Mesendoderm (in vitro differentiated cells): ENCODE measurements at regions not wholly inside any gene's neighbourhood (a gene's known extent, or its start where the extent isn't known, plus 50 kb on each side); places are given as distances from the start of the nearest gene placed in this dataset.
"Not testable (repeated sequence)": the region's sequence is repeated elsewhere in the genome, so short reads cannot be mapped to it uniquely, and the experiment has no call there.

Experiments
- DNase-seq: peaks from one replicate; pipeline ENCODE4 v3.0.0; 2013
- H2AK5ac ChIP-seq: 2 replicates; pipeline ENCODE4 v1.6.1; 2013; ENCODE audit warnings: low read length, inconsistent platforms
- H2BK120ac ChIP-seq: 2 replicates; pipeline ENCODE4 v1.6.1; 2013; ENCODE audit warnings: low read depth, mild to moderate bottlenecking, low read length, moderate library complexity, mixed read lengths
- H2BK15ac ChIP-seq: replicated peaks from 2 replicates; pipeline ENCODE4 v1.6.1; 2013; ENCODE audit warnings: low read depth, mild to moderate bottlenecking, moderate library complexity
- H2BK5ac ChIP-seq: 2 replicates; pipeline ENCODE4 v1.6.1; 2013; ENCODE audit warnings: low read length, inconsistent platforms
- H3K18ac ChIP-seq: 2 replicates; pipeline ENCODE4 v1.6.1; 2013; ENCODE audit warnings: mild to moderate bottlenecking, low read length, mixed read lengths
- H3K23ac ChIP-seq: one replicate; pipeline ENCODE4 v1.6.1; 2013; ENCODE audit warnings: low read length
- H3K27ac ChIP-seq: 2 replicates; pipeline ENCODE4 v1.5.1; 2013; ENCODE audit warnings: low read depth, mild to moderate bottlenecking, inconsistent platforms, low read length, moderate library complexity
- H3K27me3 ChIP-seq: 2 replicates; pipeline ENCODE4 v1.6.1; 2013; ENCODE audit warnings: low read length, control low read depth, mild to moderate bottlenecking, inconsistent platforms; ENCODE audit not compliant: insufficient read depth, poor library complexity
- H3K36me3 ChIP-seq: 2 replicates; pipeline ENCODE4 v1.6.1; 2013; ENCODE audit warnings: low read length, inconsistent platforms; ENCODE audit not compliant: control insufficient read depth, insufficient read depth
- H3K4ac ChIP-seq: one replicate; pipeline ENCODE4 v1.6.1; 2013; ENCODE audit warnings: low read depth, mild to moderate bottlenecking, low read length, moderate library complexity
- H3K4me1 ChIP-seq: 2 replicates; pipeline ENCODE4 v1.6.1; 2013; ENCODE audit warnings: low read depth, low read length, inconsistent platforms; ENCODE audit not compliant: control insufficient read depth
- H3K4me2 ChIP-seq: 2 replicates; pipeline ENCODE4 v1.6.1; 2013; ENCODE audit warnings: low read length
- H3K4me3 ChIP-seq: 2 replicates; pipeline ENCODE4 v1.5.1; 2013; ENCODE audit warnings: mild to moderate bottlenecking, low read length
- H3K56ac ChIP-seq: one replicate; pipeline ENCODE4 v1.6.1; 2013; ENCODE audit warnings: low read length
- H3K79me1 ChIP-seq: 2 replicates; pipeline ENCODE4 v1.6.1; 2013; ENCODE audit warnings: low read length, inconsistent platforms
- H3K79me2 ChIP-seq: 2 replicates; pipeline ENCODE4 v1.6.1; 2013; ENCODE audit warnings: mild to moderate bottlenecking, low read length; ENCODE audit not compliant: control insufficient read depth, insufficient read depth
- H3K9ac ChIP-seq: 2 replicates; pipeline ENCODE4 v1.6.1; 2013; ENCODE audit warnings: low read length, inconsistent platforms
- H4K5ac ChIP-seq: one replicate; pipeline ENCODE4 v1.6.1; 2013; ENCODE audit warnings: low read length
- H4K8ac ChIP-seq: one replicate; pipeline ENCODE4 v1.6.1; 2013; ENCODE audit warnings: low read depth, mild to moderate bottlenecking, control low read depth, low read length, moderate library complexity
- WGBS: extraction: QIAGEN DNeasy Blood & Tissue Kit; methylation state at CpG from one replicate; pipeline ENCODE4 v1.1.7; 2013; ENCODE audit warnings: low lambda C conversion rate, missing lambda C conversion rate; ENCODE audit not compliant: insufficient coverage; ENCODE audit errors: extremely low coverage; 5-methylcytosine and 5-hydroxymethylcytosine counted together

DNA sequence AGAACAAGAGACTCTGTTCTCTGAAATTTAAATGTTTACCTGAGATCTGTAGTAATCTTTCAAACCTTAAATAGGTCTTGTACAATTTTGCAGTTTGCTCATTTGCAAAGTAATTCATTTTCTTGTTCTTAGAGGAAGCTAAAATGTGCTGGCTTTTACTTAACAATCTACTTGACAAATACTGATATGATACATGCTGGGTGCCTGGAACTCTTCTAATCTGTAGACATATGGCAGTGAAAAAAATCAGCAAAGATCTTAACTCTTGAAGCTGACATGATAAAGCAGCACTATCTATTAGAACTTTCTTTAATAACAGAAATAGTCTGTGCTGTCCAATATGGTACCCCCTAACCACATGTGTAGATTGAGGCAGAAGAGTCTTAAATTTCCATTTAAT lies 1352.8 kb upstream of the SLC39A10 start:
- no peak overlapping the region for H2AK5ac ChIP-seq
- H2BK120ac ChIP-seq = no peak overlapping the region
- no peaks in the 10 kb centered on the region for H3K4me1 ChIP-seq
- H2BK15ac ChIP-seq = no peak overlapping the region
- H3K4me2 ChIP-seq = no peak overlapping the region
- no peak overlapping the region for H4K5ac ChIP-seq
- H3K4me3 ChIP-seq = no peak overlapping the region
- no peak for DNase-seq
- H3K18ac ChIP-seq = no peak overlapping the region
- no peaks in the 10 kb centered on the region for H3K79me2 ChIP-seq
- no peak overlapping the region for H2BK5ac ChIP-seq
- H3K23ac ChIP-seq = no peak overlapping the region
- no peaks in the 10 kb centered on the region for H3K79me1 ChIP-seq
- H3K36me3 ChIP-seq = no peaks in the 10 kb centered on the region
- no peak overlapping the region for H4K8ac ChIP-seq
- no peak overlapping the region for H3K9ac ChIP-seq
- no peak overlapping the region for H3K27ac ChIP-seq
- H3K27me3 ChIP-seq = no peaks in the 10 kb centered on the region
- H3K56ac ChIP-seq = no peak overlapping the region
- no peak overlapping the region for H3K4ac ChIP-seq

DNA sequence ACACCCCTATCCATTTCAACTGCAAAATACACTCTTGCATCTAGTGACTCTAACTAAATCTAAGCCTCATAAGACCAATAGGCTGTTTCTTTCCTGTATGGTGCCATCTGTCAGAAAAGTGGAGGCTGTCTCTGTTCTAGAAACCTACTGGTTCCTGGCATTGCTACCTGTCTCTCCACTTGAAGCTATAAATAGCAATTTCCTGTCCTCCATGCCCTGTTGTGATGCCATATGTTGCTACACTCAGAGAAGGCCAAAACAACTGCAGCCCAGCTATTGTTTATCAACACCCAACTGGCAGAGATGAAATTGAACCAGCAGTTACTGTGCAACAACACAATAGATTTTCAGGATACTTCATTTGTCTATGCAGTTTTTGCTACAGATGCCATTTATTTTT lies 1355.1 kb upstream of the SLC39A10 start:
- Histone ChIP-seq H3K4me1 (no peaks in the 10 kb centered on the region), H2BK5ac (no peak overlapping the region), H3K36me3 (no peaks in the 10 kb centered on the region), H4K5ac (no peak overlapping the region), H3K56ac (no peak overlapping the region), H3K18ac (no peak overlapping the region), H3K79me1 (no peaks in the 10 kb centered on the region), H3K27me3 (no peaks in the 10 kb centered on the region), H3K79me2 (no peaks in the 10 kb centered on the region), H3K27ac (no peak overlapping the region), H2AK5ac (no peak overlapping the region), H2BK15ac (no peak overlapping the region), H3K4me3 (no peak overlapping the region), H3K9ac (no peak overlapping the region), H2BK120ac (no peak overlapping the region), H4K8ac (no peak overlapping the region), H3K23ac (no peak overlapping the region), H3K4ac (no peak overlapping the region), H3K4me2 (no peak overlapping the region)
- DNase-seq = no peak

DNA sequence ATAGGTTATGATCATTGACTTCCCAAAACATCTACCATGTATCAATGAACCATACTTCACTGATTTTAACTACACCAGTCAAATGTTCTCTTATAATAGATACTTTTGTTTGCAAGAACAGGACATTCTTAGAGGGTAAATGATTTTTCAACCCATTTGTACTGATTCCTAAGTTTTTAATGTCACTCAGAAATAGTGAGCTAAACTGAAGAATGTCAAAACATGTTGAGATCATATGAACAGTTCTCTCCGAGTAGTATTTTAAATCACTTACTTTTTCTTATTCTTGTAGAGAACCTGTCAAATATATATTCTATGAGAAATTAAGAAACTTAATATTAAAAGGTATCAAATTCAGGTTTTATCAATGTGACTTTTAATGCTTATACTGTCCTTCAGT lies 1362.9 kb upstream of the SLC39A10 start:
- no peak overlapping the region for H2BK120ac ChIP-seq
- no peaks in the 10 kb centered on the region for H3K36me3 ChIP-seq
- H2AK5ac ChIP-seq = no peak overlapping the region
- no peak overlapping the region for H3K4me3 ChIP-seq
- no peak overlapping the region for H3K23ac ChIP-seq
- H3K79me1 ChIP-seq = no peaks in the 10 kb centered on the region
- no peak overlapping the region for H2BK15ac ChIP-seq
- H3K18ac ChIP-seq = no peak overlapping the region
- H3K4me2 ChIP-seq = no peak overlapping the region
- no peak for DNase-seq
- H3K4me1 ChIP-seq = no peaks in the 10 kb centered on the region
- no peak overlapping the region for H3K27ac ChIP-seq
- H4K8ac ChIP-seq = no peak overlapping the region
- no peaks in the 10 kb centered on the region for H3K27me3 ChIP-seq
- no peak overlapping the region for H2BK5ac ChIP-seq
- no peak overlapping the region for H3K56ac ChIP-seq
- no peak overlapping the region for H4K5ac ChIP-seq
- no peak overlapping the region for H3K4ac ChIP-seq
- no peak overlapping the region for H3K9ac ChIP-seq
- WGBS = no CpG with 5 or more reads among the region's 1 CpG
- H3K79me2 ChIP-seq = no peaks in the 10 kb centered on the region

GRCh38 chr2:194291104-194291503 lies 1365.9 kb upstream of the SLC39A10 start:
- no peak overlapping the region for H2AK5ac ChIP-seq
- H3K27ac ChIP-seq = no peak overlapping the region
- no peak overlapping the region for H3K4me2 ChIP-seq
- no peak overlapping the region for H4K8ac ChIP-seq
- H2BK5ac ChIP-seq = no peak overlapping the region
- no peaks in the 10 kb centered on the region for H3K79me2 ChIP-seq
- no CpG with 5 or more reads among the region's 4 CpGs for WGBS
- no peak overlapping the region for H3K4ac ChIP-seq
- H3K4me3 ChIP-seq = no peak overlapping the region
- no peak overlapping the region for H3K9ac ChIP-seq
- H2BK120ac ChIP-seq = no peak overlapping the region
- H3K27me3 ChIP-seq = no peaks in the 10 kb centered on the region
- no peaks in the 10 kb centered on the region for H3K4me1 ChIP-seq
- no peaks in the 10 kb centered on the region for H3K79me1 ChIP-seq
- no peaks in the 10 kb centered on the region for H3K36me3 ChIP-seq
- no peak overlapping the region for H4K5ac ChIP-seq
- H2BK15ac ChIP-seq = no peak overlapping the region
- no peak overlapping the region for H3K56ac ChIP-seq
- DNase-seq = no peak
- H3K18ac ChIP-seq = no peak overlapping the region
- H3K23ac ChIP-seq = no peak overlapping the region

DNA sequence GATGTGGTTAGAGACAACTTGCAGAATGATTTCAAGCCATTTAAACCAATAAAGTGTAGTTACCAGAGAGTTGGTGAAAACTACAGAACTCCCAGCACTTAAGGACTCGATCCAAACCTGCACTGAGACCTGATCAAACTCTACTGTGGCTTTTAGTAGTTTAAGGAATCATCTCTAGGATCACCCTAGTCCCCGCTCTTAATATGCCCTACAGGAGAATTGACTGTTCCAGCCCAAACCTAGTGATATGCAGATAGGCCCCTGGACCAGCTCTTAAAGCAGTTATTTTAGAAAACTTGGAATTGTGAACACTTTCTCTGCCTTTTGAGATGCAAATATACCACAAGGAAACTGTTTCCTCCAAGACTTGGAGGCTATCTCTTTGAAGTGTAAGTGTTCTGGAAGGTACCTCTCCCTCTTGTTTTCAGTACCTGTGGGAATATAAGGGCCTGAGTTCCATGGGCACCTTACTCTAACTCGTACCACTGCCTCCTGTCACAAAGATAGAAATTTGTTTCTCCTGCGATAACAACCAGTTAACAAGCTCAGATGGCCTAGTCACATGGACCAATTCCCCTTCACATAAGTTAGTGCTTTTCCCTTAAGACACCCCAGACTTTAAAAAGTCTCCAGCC lies 1367.2 kb upstream of the SLC39A10 start:
- no peaks in the 10 kb centered on the region for H3K4me1 ChIP-seq
- no CpG with 5 or more reads among the region's 4 CpGs for whole genome bisulfite sequencing

GRCh38 chr2:194276667-194277066 lies 1380.4 kb upstream of the SLC39A10 start:
- not testable (repeated sequence) for H3K4me3 ChIP-seq, H4K8ac ChIP-seq, H2BK15ac ChIP-seq, H4K5ac ChIP-seq, H3K79me2 ChIP-seq, H2BK120ac ChIP-seq, H3K36me3 ChIP-seq, H3K4me1 ChIP-seq, H3K27ac ChIP-seq, H3K4ac ChIP-seq, H3K4me2 ChIP-seq, H2AK5ac ChIP-seq, H3K9ac ChIP-seq, DNase-seq, H3K79me1 ChIP-seq, H3K23ac ChIP-seq, H2BK5ac ChIP-seq, H3K27me3 ChIP-seq, H3K56ac ChIP-seq, H3K18ac ChIP-seq
- no CpG with 5 or more reads among the region's 9 CpGs for WGBS

More for the DNA sequence above, 1367.2 kb upstream of the SLC39A10 start:
- H3K23ac ChIP-seq = no peak overlapping the region
- H3K4me3 ChIP-seq = no peak overlapping the region
- no peak overlapping the region for H3K4me2 ChIP-seq
- H2BK15ac ChIP-seq = no peak overlapping the region
- H3K4ac ChIP-seq = no peak overlapping the region
- H3K56ac ChIP-seq = no peak overlapping the region
- H4K8ac ChIP-seq = no peak overlapping the region
- H2AK5ac ChIP-seq = no peak overlapping the region
- H3K9ac ChIP-seq = no peak overlapping the region
- no peak overlapping the region for H3K27ac ChIP-seq
- H3K18ac ChIP-seq = no peak overlapping the region
- no peaks in the 10 kb centered on the region for H3K36me3 ChIP-seq
- H4K5ac ChIP-seq = no peak overlapping the region
- H2BK120ac ChIP-seq = no peak overlapping the region
- no peaks in the 10 kb centered on the region for H3K79me2 ChIP-seq
- no peak overlapping the region for H2BK5ac ChIP-seq
- no peak for DNase-seq
- H3K79me1 ChIP-seq = no peaks in the 10 kb centered on the region
- H3K27me3 ChIP-seq = no peaks in the 10 kb centered on the region
